Ishikawa (cell line): ENCODE measurements at regions not wholly inside any gene's neighbourhood (a gene's known extent, or its start where the extent isn't known, plus 50 kb on each side); places are given as distances from the start of the nearest gene placed in this dataset.

ENCODE experiments used
- NFIC ChIP-seq: IDR thresholded peaks from 2 replicates; pipeline ENCODE4 v1.6.1; 2012
- RAD21 ChIP-seq: IDR thresholded peaks from 2 replicates; pipeline ENCODE4 v1.6.1; 2012; ENCODE audit warnings: low read depth
- TAF1 ChIP-seq: IDR thresholded peaks from 2 replicates; pipeline ENCODE4 v1.6.1; 2012; ENCODE audit warnings: low read depth, mild to moderate bottlenecking
- TCF12 ChIP-seq: IDR thresholded peaks from 2 replicates; pipeline ENCODE4 v1.6.1; 2012; ENCODE audit warnings: low read depth
- YY1 ChIP-seq: IDR thresholded peaks from 2 replicates; pipeline ENCODE4 v1.6.1; 2012; ENCODE audit warnings: low read depth
- TF ChIP-seq, protein P1 (sequence below): IDR thresholded peaks from 2 replicates; pipeline ENCODE4 v1.6.1; 2012

DNA sequence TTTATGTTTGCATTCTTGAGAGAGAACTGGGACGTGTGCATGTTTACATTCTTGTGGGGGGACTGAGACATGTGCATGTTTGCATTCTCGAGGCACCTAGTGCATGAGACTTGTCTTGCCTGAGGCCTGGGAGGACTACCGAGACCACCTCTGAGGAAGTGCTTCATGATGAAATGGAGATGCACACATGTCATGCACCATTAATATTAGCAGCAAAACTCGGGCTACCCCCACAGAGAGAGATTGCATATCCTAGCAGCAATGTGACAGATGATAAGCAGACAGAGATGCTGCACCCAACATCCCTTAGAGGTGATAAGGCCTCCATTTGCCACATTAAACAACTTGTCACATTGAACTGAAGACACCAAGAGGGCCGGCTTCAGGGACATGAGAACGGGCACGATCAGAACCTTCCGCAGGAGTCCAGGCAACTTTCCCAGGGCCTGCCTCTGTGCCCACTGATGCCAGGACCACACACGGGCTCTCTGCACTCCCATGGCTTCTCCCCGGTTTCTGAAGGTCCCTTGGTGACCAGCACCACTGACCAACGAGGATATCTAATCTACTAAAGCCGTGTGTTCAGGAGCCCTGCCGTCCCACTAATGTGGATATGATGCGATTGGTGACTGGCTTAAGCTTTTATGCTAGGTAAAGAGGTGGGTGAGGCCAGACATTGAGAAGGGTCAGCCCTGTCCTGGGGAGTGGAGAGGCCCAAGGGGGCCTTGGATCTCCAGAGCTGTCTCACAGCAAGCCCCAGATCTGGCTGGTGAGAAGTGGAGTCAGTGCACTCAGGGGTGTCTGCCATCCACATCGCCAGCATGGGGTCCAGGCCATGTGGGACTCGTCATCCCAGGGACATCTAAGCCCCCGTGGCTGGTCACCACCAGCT lies 208.3 kb downstream of the NDUFA10 start:
- TF ChIP-seq, protein P1, sequence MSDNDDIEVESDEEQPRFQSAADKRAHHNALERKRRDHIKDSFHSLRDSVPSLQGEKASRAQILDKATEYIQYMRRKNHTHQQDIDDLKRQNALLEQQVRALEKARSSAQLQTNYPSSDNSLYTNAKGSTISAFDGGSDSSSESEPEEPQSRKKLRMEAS: no peak
- TF ChIP-seq TAF1 (no peak), NFIC (no peak), YY1 (no peak), TCF12 (no peak), RAD21 (no peak)
